ENCODE measurements at regions not wholly inside any gene's neighbourhood (a gene's known extent, or its start where the extent isn't known, plus 50 kb on each side); places are given as distances from the start of the nearest gene placed in this dataset.

- TF ChIP-seq CTCF (IDR thresholded peaks at IDR 0.05) (no peak), POLR2A (IDR thresholded peaks at IDR 0.05) (no peak)
Observed at GRCh38 chr18:50508228-50508627, 51.7 kb upstream of the MAPK4 start.

All from esophagus squamous epithelium (tissue), 4 donors.